ENCODE measurements at regions not wholly inside any gene's neighbourhood (a gene's known extent, or its start where the extent isn't known, plus 50 kb on each side); places are given as distances from the start of the nearest gene placed in this dataset.

DNA sequence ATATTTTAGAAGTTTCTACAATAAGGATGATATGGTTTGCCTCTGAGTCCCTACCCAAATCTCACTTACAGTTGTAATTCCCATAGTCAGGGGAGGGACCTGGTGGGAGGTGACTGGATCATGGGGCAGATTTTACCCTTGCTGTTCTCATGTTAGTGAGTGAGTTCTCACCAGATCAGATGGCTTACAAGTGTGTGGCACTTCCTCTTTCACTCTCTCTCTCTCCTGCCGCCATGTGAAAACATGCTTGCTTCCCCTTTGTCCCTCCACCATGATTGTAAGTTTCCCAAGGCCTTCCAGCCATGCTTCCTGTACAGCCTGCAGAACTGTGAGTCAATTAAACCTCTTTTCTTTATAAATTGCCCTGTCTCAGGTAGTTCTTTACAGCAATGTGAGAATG, 527.5 kb upstream of the ID4 start:
- CTCF ChIA-PET (ENCODE audit: low intra/inter-chr PET ratio), result no interaction called here
- WGBS (ENCODE audit: insufficient coverage, low coverage, missing lambda C conversion rate), result 0% methylated on average over 1 of the region's 1 CpG
- Histone ChIP-seq H3K4me3 (no peak overlapping the region), H3K4me1 (replicated peaks in 1 of 2; ENCODE audit: control insufficient read depth in 2 of 2, insufficient read depth in 2 of 2, low read length in 2 of 2) (no peaks in the 10 kb centered on the region), H3K36me3 (ENCODE audit: control insufficient read depth, insufficient read depth, low read length) (no peaks in the 10 kb centered on the region), H3K27ac (ENCODE audit: extremely low read depth, low read depth, low read length) (no peak overlapping the region), H4K20me1 (replicated peaks; ENCODE audit: control insufficient read depth, insufficient read depth, low read length) (no peaks in the 10 kb centered on the region), H3K9me1 (ENCODE audit: control insufficient read depth, insufficient read depth, low read length) (no peaks in the 10 kb centered on the region), H3K79me2 (ENCODE audit: control insufficient read depth, insufficient read depth, low read length) (no peaks in the 10 kb centered on the region), H3K27me3 (ENCODE audit: control insufficient read depth in 2 of 2, insufficient read depth in 2 of 2, low read length in 2 of 2) (no peaks in the 10 kb centered on the region), H3K4me2 (ENCODE audit: insufficient read depth, low read length) (no peak overlapping the region), H3K9ac (ENCODE audit: insufficient read depth in 1 of 2, low read depth in 2 of 2, low read length in 2 of 2) (no peak overlapping the region), H2AFZ (ENCODE audit: low read depth, low read length) (no peak overlapping the region), H3K9me3 (replicated peaks; ENCODE audit: control insufficient read depth, insufficient read depth, low read depth, low read length) (no peaks in the 10 kb centered on the region)
- in situ Hi-C loops (cut with MboI), result no loop called here
- DNase-seq (ENCODE audit: extremely low read depth in 1 of 4, low spot score in 3 of 4) (no peak), FAIRE-seq (no peak), ATAC-seq (no peak)
- intact Hi-C loops (cut with micrococcal nuclease), result no loop called here
- no TSS peak for BruUV-seq (replicated peaks)
- TF ChIP-seq SPI1 (IDR thresholded peaks at IDR 0.05; ENCODE audit: borderline replicate concordance, low read depth, low read length), result peak; percentile 43; the same call in 1 of the 2 replicates
- no peak for TF ChIP-seq PHB (CRISPR knock-in tag; IDR thresholded peaks at IDR 0.05)
- POLR2A ChIA-PET, result no interaction called here

- CTCF ChIA-PET (ENCODE audit: low intra/inter-chr PET ratio), result no interaction called here
- BruUV-seq (replicated peaks), result no TSS peak
- Histone ChIP-seq H4K20me1 (replicated peaks; ENCODE audit: control insufficient read depth, insufficient read depth, low read length) (no peaks in the 10 kb centered on the region), H3K4me2 (ENCODE audit: insufficient read depth, low read length) (no peak overlapping the region), H3K4me3 (no peak overlapping the region), H3K9ac (ENCODE audit: insufficient read depth in 1 of 2, low read depth in 2 of 2, low read length in 2 of 2) (no peak overlapping the region), H3K79me2 (ENCODE audit: control insufficient read depth, insufficient read depth, low read length) (no peaks in the 10 kb centered on the region), H2AFZ (ENCODE audit: low read depth, low read length) (no peak overlapping the region), H3K27ac (ENCODE audit: extremely low read depth, low read depth, low read length) (no peak overlapping the region), H3K9me3 (replicated peaks; ENCODE audit: control insufficient read depth, insufficient read depth, low read depth, low read length) (no peaks in the 10 kb centered on the region), H3K9me1 (ENCODE audit: control insufficient read depth, insufficient read depth, low read length) (no peaks in the 10 kb centered on the region), H3K36me3 (ENCODE audit: control insufficient read depth, insufficient read depth, low read length) (no peaks in the 10 kb centered on the region), H3K4me1 (replicated peaks in 1 of 2; ENCODE audit: control insufficient read depth in 2 of 2, insufficient read depth in 2 of 2, low read length in 2 of 2) (no peaks in the 10 kb centered on the region), H3K27me3 (ENCODE audit: control insufficient read depth in 2 of 2, insufficient read depth in 2 of 2, low read length in 2 of 2) (no peaks in the 10 kb centered on the region)
- intact Hi-C loops (cut with micrococcal nuclease), result no loop called here
- WGBS (ENCODE audit: insufficient coverage, low coverage, missing lambda C conversion rate), result 2% methylated on average over 3 of the region's 3 CpGs
- no peak for TF ChIP-seq MLX (CRISPR knock-in tag; conservative IDR thresholded peaks at IDR 0.05)
- no peak for TF ChIP-seq PHB2 (IDR thresholded peaks at IDR 0.05; ENCODE audit: low read depth)
- no peak for TF ChIP-seq NONO (IDR thresholded peaks at IDR 0.05; ENCODE audit: low read depth in 2 of 2, low read length in 1 of 2)
- TF ChIP-seq ZNF174 (CRISPR knock-in tag; IDR thresholded peaks at IDR 0.05), result no peak
- no peak for TF ChIP-seq SMARCB1 (IDR thresholded peaks at IDR 0.05; ENCODE audit: insufficient read length, low read depth)
- no peak for TF ChIP-seq TRIM24 (IDR thresholded peaks at IDR 0.05)
- no peak for TF ChIP-seq CHD1 (IDR thresholded peaks at IDR 0.05; ENCODE audit: low read length)
- TF ChIP-seq TOE1 (IDR thresholded peaks at IDR 0.05; ENCODE audit: borderline replicate concordance), result no peak
- no peak for TF ChIP-seq TOE1 (CRISPR knock-in tag; IDR thresholded peaks at IDR 0.05; ENCODE audit: borderline replicate concordance, low read depth)
- TF ChIP-seq NCOR1 (IDR thresholded peaks at IDR 0.05), result no peak
- in situ Hi-C loops (cut with MboI), result no loop called here
- ATAC-seq, result no peak
- no peak for FAIRE-seq
- no peak for DNase-seq (ENCODE audit: extremely low read depth in 1 of 4, low spot score in 3 of 4)
- POLR2A ChIA-PET, result no interaction called here
Observed at GRCh38 chr6:19311786-19312185, 525.4 kb upstream of the ID4 start.
